Endometrium (tissue), 2 donors: ENCODE measurements at regions not wholly inside any gene's neighbourhood (a gene's known extent, or its start where the extent isn't known, plus 50 kb on each side); places are given as distances from the start of the nearest gene placed in this dataset.

ENCODE experiments used
- FAIRE-seq: peaks from 2 replicates; lab custom pipeline; 2012; peaks lifted over from hg19 to GRCh38; lab: Jason Lieb, UNC
- donor health status: control.
- donor health status: control.

- FAIRE-seq = no peak
Observed at GRCh38 chr4:133472244-133472643, 323.1 kb downstream of the PCDH10 start.

GRCh38 chr4:133467290-133467947 is 318.3 kb downstream of the PCDH10 start:
- FAIRE-seq = no peak

GRCh38 chr4:133465022-133465421 is 315.9 kb downstream of the PCDH10 start:
- no peak for FAIRE-seq

- no peak for FAIRE-seq
Observed at GRCh38 chr4:133464311-133464710, 315.2 kb downstream of the PCDH10 start.

GRCh38 chr4:133452678-133453077 is 303.6 kb downstream of the PCDH10 start:
- no peak for FAIRE-seq

GRCh38 chr4:133450813-133451212 is 301.7 kb downstream of the PCDH10 start:
- no peak for FAIRE-seq

- no peak for FAIRE-seq
Observed at GRCh38 chr4:133440404-133440803, 291.3 kb downstream of the PCDH10 start.

GRCh38 chr4:133439830-133440229 is 290.7 kb downstream of the PCDH10 start:
- FAIRE-seq = no peak

- FAIRE-seq = no peak
Observed at GRCh38 chr4:133424605-133425004, 275.5 kb downstream of the PCDH10 start.

GRCh38 chr4:133403913-133404312 is 254.8 kb downstream of the PCDH10 start:
- no peak for FAIRE-seq

GRCh38 chr4:133402616-133403015 is 253.5 kb downstream of the PCDH10 start:
- no peak for FAIRE-seq

- no peak for FAIRE-seq
Observed at GRCh38 chr4:133394971-133395627, 246.0 kb downstream of the PCDH10 start.

GRCh38 chr4:133390198-133390855 is 241.2 kb downstream of the PCDH10 start:
- no peak for FAIRE-seq

GRCh38 chr4:133389029-133389428 is 239.9 kb downstream of the PCDH10 start:
- no peak for FAIRE-seq

GRCh38 chr4:133385161-133385954 is 236.3 kb downstream of the PCDH10 start:
- FAIRE-seq = no peak

- no peak for FAIRE-seq
Observed at GRCh38 chr4:133379681-133380438, 230.8 kb downstream of the PCDH10 start.

GRCh38 chr4:133377286-133377685 is 228.2 kb downstream of the PCDH10 start:
- FAIRE-seq = no peak

- FAIRE-seq = no peak
Observed at GRCh38 chr4:133372699-133373098, 223.6 kb downstream of the PCDH10 start.

- FAIRE-seq = no peak
Observed at GRCh38 chr4:133355633-133356032, 206.5 kb downstream of the PCDH10 start.

- no peak for FAIRE-seq
Observed at GRCh38 chr4:133347409-133347808, 198.3 kb downstream of the PCDH10 start.

GRCh38 chr4:133324491-133324890 is 175.4 kb downstream of the PCDH10 start:
- FAIRE-seq = no peak

GRCh38 chr4:133323670-133324069 is 174.6 kb downstream of the PCDH10 start:
- FAIRE-seq = no peak
